Kidney (tissue), 13 donors: ENCODE measurements at regions not wholly inside any gene's neighbourhood (a gene's known extent, or its start where the extent isn't known, plus 50 kb on each side); places are given as distances from the start of the nearest gene placed in this dataset.

Experiments used
- DNase-seq, 5 donors: peaks; one replicate each; pipeline ENCODE4 v3.0.0-alpha.2; 2013 to 2020
- FAIRE-seq: peaks from 2 replicates; lab custom pipeline; 2012; peaks lifted over from hg19 to GRCh38; lab: Jason Lieb, UNC
- H3K27ac ChIP-seq, 2 donors: one replicate each; pipeline ENCODE4 v1.7.0; 2013; ENCODE audit warnings: low read depth in 2 of 2, low read length in 2 of 2, inconsistent platforms in 1 of 2
- H3K27me3 ChIP-seq: one replicate; pipeline ENCODE4 v1.7.1; 2013; ENCODE audit warnings: low read length, inconsistent platforms; ENCODE audit not compliant: control insufficient read depth, insufficient read depth
- H3K36me3 ChIP-seq, 3 donors: one replicate each; pipeline versions ENCODE4 v1.7.0 to v1.7.1; 2013; ENCODE audit warnings: low read length in 3 of 3, control low read depth in 1 of 3, inconsistent platforms in 1 of 3; ENCODE audit not compliant: insufficient read depth in 3 of 3, control insufficient read depth in 2 of 3
- H3K4me1 ChIP-seq, 3 donors: one replicate each; pipeline versions ENCODE4 v1.7.0 to v1.7.1; 2013; ENCODE audit warnings: low read length in 3 of 3, inconsistent platforms in 1 of 3, low read depth in 1 of 3; ENCODE audit not compliant: control insufficient read depth in 2 of 3, insufficient read depth in 2 of 3
- H3K4me3 ChIP-seq, 3 donors: one replicate each; pipeline versions ENCODE4 v1.7.0 to v1.8.1; 2013; ENCODE audit warnings: low read length in 3 of 3, control low read depth in 1 of 3, inconsistent platforms in 1 of 3
- H3K9ac ChIP-seq, 3 donors: one replicate each; pipeline versions ENCODE4 v1.7.0 to v1.7.1; 2013; ENCODE audit warnings: low read length in 3 of 3, control low read depth in 1 of 3, inconsistent platforms in 1 of 3
- H3K9me3 ChIP-seq, 3 donors: one replicate each; pipeline versions ENCODE4 v1.7.0 to v1.7.1; 2013; ENCODE audit warnings: low read length in 3 of 3, control low read depth in 1 of 3, inconsistent platforms in 1 of 3; ENCODE audit not compliant: control insufficient read depth in 2 of 3, insufficient read depth in 1 of 3
- CTCF ChIP-seq: IDR thresholded peaks from 3 replicates; pipeline ENCODE4 v1.5.1; 2012; ENCODE audit warnings: mild to moderate bottlenecking, moderate library complexity, borderline replicate concordance; ENCODE audit not compliant: insufficient read depth; ENCODE audit errors: extremely low read depth
- intact Hi-C: fragments of 100-400 bp; cut with DNase I; formaldehyde crosslinking; loops from one replicate; pipeline ENCODE4 v1.11.1; 2022
- donor health status: control.
- donor health status: control.
- donor health status: control.
- donor health status: control.
- donor health status: control.
- donor health status: DM: yes; HTN: yes; CAD: no.
- donor health status: Normal renal cell carcinoma (clear cell type).

- intact Hi-C loops, result no loop called here
- Histone ChIP-seq H3K27ac (no peak overlapping the region), H3K4me3 (no peak overlapping the region), H3K27me3 (no peaks in the 10 kb centered on the region), H3K4me1 (no peaks in the 10 kb centered on the region), H3K9me3 (no peaks in the 10 kb centered on the region), H3K9ac (no peak overlapping the region), H3K36me3 (no peaks in the 10 kb centered on the region)
- no peak for FAIRE-seq
- peak in 1 of 5 donors; percentile 73 for DNase-seq
- no peak for TF ChIP-seq CTCF
These were observed 183.3 kb upstream of the HDAC4 start for GRCh38 chr2:239583879-239584859.

- H3K27me3 ChIP-seq, result no peaks in the 10 kb centered on the region
- no peaks in the 10 kb centered on the region for H3K4me1 ChIP-seq
- no peak for TF ChIP-seq CTCF
- H3K9me3 ChIP-seq, result no peaks in the 10 kb centered on the region
- H3K36me3 ChIP-seq, result no peaks in the 10 kb centered on the region
- H3K4me3 ChIP-seq, result no peak overlapping the region
- no peak overlapping the region for H3K9ac ChIP-seq
- no peak overlapping the region for H3K27ac ChIP-seq
- intact Hi-C loops, result no loop called here
- no peak for FAIRE-seq
- peak in 1 of 5 donors; percentile 48 for DNase-seq
These were observed 182.5 kb upstream of the HDAC4 start for GRCh38 chr2:239583171-239583878.

- Histone ChIP-seq H3K9me3 (no peaks in the 10 kb centered on the region), H3K36me3 (no peaks in the 10 kb centered on the region), H3K9ac (no peak overlapping the region), H3K27ac (no peak overlapping the region), H3K4me3 (no peak overlapping the region), H3K27me3 (no peaks in the 10 kb centered on the region), H3K4me1 (no peaks in the 10 kb centered on the region)
- no peak for TF ChIP-seq CTCF
- no peak for DNase-seq
- FAIRE-seq, result no peak
- intact Hi-C loops, result no loop called here
These were observed 181.7 kb upstream of the HDAC4 start for GRCh38 chr2:239582476-239582875.
